GM19452 (cell line): ENCODE measurements at regions not wholly inside any gene's neighbourhood (a gene's known extent, or its start where the extent isn't known, plus 50 kb on each side); places are given as distances from the start of the nearest gene placed in this dataset.
A peak's percentile ranks its signal among the peaks of the same experiment; 100 is the strongest.
"Not testable (repeated sequence)": the region's sequence is repeated elsewhere in the genome, so short reads cannot be mapped to it uniquely, and the experiment has no call there.

Experiments
- ATAC-seq: cut with Tn5 transposase; IDR thresholded peaks from one replicate; pipeline ENCODE4 v1.9.1; 2021; ENCODE audit not compliant: unreplicated experiment

- ATAC-seq = no peak
Measured at GRCh38 chrX:39427492-39427891, 626.2 kb downstream of the MID1IP1 start.

GRCh38 chrX:39427906-39428305 is 626.6 kb downstream of the MID1IP1 start:
- no peak for ATAC-seq

DNA sequence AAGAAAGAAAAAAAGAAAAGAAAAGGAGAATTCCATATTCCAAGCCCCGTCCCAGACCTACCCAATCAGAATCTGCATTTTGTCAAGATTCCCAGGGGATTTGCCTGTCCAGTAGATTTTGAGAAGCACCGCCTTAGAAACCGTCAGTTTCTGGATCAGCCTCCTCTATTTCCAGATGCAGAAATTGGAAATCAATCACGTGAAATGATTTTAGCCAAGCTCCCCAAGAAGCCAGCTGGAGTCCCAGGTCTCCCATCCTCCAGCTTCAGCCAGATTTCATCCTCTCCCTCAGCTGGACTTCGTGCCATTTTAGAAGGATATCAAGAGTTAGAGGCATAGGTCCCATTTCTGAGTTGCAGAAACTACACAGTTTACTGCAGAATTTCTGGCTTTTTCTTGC is 629.3 kb downstream of the MID1IP1 start:
- ATAC-seq = no peak

DNA sequence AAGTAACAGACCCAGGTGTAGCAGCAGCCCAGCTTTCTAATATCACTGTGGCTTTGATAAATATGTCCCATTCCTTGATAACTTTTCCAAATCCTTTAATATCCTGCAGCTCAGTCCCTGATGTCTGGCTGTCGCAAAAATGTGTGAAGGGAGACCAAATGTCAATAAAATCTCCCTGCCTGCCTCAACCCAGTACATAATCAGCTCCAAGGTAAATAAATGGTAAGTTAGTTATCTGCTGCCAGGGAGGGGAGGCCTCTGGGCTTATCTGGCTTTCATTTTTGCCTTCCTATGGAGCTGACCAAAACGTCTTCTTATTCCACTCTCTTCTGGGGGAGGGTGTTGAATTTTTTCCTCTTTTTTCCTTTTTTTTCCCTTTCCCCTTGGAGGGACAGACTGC is 630.6 kb downstream of the MID1IP1 start:
- no peak for ATAC-seq

DNA sequence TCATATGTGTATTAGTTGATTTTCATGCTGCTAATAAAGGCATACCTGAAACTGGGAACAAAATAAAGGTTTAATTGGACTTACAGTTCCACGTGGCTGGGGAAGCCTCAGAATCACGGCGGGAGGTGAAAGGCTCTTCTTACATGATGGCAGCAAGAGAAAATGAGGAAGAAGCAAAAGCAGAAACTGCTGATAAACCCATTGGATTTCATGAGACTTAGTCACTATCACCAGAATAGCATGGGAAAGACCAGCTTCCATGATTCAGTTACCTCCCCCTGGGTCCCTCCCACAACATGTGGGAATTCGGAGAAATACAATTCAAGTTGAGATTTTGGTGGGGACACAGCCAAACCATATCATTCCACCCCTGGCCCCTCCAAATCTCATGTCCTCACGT is 633.4 kb downstream of the MID1IP1 start:
- not testable (repeated sequence) for ATAC-seq

DNA sequence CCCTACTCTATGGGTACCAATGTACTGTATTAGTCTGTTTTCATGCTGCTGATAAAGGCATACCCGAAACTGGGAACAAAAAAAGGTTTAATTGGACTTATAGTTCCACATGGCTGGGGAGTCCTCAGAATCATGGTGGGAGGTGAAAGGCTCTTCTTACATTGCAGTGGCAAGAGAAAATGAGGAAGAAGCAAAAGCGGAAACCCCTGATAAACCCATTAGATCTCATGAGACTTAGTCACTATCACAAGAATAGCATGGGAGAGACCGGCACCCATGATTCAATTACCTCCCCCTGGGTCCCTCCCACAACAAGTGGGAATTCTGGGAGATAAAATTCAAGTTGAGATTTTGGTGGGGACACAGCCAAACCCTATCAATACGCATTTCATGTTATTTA is 635.3 kb downstream of the MID1IP1 start:
- ATAC-seq = not testable (repeated sequence)

- ATAC-seq = no peak
Measured at GRCh38 chrX:39437670-39438441, 636.6 kb downstream of the MID1IP1 start.

DNA sequence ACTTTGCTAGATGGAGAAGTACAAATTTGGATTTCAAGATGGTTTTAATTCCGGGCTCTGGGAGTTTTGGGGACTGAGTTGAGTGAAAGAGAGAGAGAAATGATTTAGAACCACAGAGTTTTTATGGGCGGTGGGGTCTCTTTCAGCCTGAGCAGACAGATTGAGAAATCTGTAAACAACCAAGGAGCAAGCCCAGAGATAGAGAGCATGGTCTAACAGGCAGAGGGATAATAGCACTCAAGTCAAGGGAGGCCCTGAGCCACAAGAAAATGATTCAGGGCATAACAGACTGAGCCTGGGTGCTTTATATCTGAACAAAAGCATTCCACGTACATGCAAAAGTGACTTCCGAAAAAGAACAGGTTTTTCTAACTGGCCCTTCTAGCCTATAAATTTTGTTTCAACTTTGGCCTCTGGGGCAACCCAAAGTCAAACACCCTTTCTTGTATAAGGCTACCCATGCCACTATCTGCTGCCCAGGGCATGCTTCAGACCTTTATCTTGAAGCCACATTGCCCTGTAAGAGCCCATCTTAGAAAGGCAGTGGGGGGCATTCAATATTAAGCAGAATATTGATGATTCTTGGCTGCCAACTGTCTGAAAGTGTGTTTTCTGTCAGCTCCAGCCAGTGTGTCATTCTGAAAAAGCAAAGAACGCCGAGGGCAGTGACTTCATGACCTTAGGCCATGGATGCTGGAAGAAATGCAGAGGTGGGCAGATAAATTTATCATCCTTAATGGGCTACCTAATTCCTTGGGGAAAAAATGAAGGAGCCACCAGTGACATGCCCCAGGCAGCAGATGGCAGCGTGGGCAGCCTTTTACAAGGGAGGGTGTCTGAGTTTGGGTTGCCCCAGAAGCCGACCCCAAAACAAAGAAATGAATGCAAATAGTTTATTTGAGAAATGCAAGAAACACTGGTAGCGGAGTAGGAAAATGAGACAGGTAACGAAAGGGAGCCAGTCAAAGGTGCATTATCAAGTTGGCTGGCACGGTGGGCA is 637.6 kb downstream of the MID1IP1 start:
- no peak for ATAC-seq

GRCh38 chrX:39439906-39440798 is 638.9 kb downstream of the MID1IP1 start:
- peak; percentile 75 for ATAC-seq

DNA sequence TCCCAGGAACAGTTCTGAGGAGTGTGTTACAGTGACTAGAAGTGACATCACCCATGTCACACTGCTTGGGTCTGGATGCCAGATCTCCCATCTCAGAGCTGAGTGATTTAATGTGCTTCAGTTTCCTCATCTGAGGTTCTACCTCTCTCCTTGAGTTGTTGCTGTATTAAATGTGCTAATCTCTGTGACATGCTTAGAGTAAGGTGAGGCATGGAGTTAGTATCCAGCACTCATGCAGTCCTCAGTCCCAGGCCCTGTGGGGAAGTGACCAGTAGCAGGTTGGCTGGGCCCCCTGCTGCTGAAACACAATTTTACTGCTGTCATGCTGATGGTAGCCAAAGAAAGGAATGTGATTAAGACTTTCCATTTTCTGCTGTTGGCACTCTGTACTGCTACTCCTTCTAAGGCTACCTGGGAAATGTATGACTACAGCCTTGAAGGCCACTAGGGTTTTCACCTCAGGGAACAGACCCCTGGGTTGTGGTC is 639.6 kb downstream of the MID1IP1 start:
- ATAC-seq = peak; percentile 22

- ATAC-seq = no peak
Measured at GRCh38 chrX:39442332-39442731, 641.1 kb downstream of the MID1IP1 start.

- no peak for ATAC-seq
Measured at GRCh38 chrX:39443240-39443639, 642.0 kb downstream of the MID1IP1 start.

- no peak for ATAC-seq
Measured at GRCh38 chrX:39445336-39445735, 644.1 kb downstream of the MID1IP1 start.

GRCh38 chrX:39449352-39449751 is 648.1 kb downstream of the MID1IP1 start:
- no peak for ATAC-seq

GRCh38 chrX:39450234-39450977 is 647.4 kb downstream of the BCOR start:
- no peak for ATAC-seq

DNA sequence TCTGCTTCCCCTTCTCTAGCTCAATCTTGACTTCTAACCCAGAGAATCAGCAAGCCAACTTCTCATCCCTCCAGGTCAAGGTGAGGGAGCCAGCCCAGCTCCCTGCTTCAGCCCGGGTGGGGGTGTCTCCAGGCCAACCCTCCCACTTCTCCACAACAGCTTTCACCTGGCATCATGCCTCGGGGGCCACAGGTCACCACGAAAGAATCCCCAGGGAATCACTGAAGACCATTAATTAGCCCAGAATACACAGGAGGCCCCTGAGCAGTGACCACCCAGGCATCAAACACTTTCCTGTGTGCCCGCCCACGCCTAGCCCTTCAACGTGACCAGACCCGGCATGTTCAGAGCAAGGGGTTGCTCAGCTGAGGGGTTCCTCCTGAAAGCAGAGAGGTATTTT is 646.7 kb downstream of the BCOR start:
- no peak for ATAC-seq

DNA sequence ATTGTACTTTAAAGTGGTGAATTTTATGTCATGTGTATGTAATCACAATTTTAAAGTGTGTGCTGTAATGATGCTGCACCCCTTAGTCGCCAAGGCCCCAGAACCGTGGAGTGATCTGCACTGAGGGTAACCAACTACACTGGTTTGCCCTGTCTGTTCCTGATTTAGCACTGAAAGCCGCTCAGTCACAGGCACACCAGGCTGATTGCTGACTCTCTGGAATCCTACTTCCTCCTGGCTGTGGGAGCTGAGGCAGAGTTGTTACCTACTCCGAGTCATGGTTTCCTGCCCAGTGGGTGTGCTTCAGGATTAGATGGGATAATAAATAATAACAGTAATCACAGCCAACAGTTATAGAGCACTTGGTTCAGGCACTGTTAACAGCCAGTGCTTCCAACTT is 645.4 kb downstream of the BCOR start:
- no peak for ATAC-seq

GRCh38 chrX:39453889-39454621 is 643.7 kb downstream of the BCOR start:
- no peak for ATAC-seq

DNA sequence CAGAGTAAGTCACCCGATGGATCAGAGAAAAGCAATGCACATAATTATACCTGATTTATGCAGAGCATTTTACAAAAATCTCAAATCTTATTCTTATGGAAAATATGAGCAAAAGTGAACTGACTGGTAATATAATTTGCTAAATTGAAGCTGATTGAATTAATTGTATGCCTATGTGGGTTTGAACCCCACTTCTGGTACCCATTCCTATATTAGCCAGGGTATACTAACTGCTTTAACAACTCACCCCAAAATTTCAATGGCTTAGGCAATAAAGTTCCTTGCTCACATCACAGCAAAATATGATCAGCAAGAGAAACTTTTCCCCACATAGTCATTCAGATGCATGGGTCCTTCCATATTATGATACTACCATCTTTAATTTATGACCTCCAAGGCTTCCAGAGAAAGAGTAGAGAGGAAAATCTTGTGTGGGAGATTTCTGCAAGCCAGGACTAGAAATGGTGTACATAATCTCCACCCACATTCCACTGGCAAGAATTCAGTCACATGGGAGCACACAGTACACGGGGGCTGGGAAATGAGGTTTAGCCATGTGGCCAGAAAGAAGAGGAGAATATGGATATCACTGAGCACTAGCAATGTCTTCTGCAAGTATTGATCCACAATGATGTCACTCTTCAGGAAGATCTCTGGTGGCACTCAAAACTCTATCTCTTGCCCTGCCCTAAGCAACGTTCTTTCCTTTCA is 640.7 kb downstream of the BCOR start:
- ATAC-seq = no peak
